AG04450 (cell line): ENCODE measurements at regions not wholly inside any gene's neighbourhood (a gene's known extent, or its start where the extent isn't known, plus 50 kb on each side); places are given as distances from the start of the nearest gene placed in this dataset.

Experiments used
- CTCF ChIA-PET: fragments of 300-600, 350-600 bp; formaldehyde crosslinking; extraction: SDS; loops from one replicate; lab custom pipeline; 2022; ENCODE audit warnings: antibody characterized with exemption, inconsistent platforms; lab: Charles Lee
- POLR2A ChIA-PET: fragments of 350-600 bp; formaldehyde crosslinking; extraction: SDS; loops from one replicate; lab custom pipeline; 2021; ENCODE audit warnings: antibody characterized with exemption, inconsistent platforms; lab: Yijun Ruan, JAX
- DNase-seq: peaks from one replicate; pipeline ENCODE4 v3.0.0-alpha.2; 2011; ENCODE audit warnings: low read depth, low spot score
- H3K27ac ChIP-seq: one replicate; pipeline ENCODE4 v1.5.1; 2012; ENCODE audit warnings: low read depth, low read length, control low read depth
- H3K27me3 ChIP-seq: one replicate; pipeline ENCODE4 v1.6.0; 2012; ENCODE audit warnings: low read length; ENCODE audit not compliant: control insufficient read depth, insufficient read depth
- H3K4me3 ChIP-seq: 2 replicates; pipeline ENCODE4 v1.5.1; 2011; ENCODE audit warnings: mild to moderate bottlenecking, low read depth, low read length, control low read depth
- H3K9me3 ChIP-seq: 2 replicates; pipeline ENCODE4 v1.5.1; 2012; ENCODE audit warnings: low read length; ENCODE audit not compliant: control insufficient read depth, insufficient read depth
- TF ChIP-seq, protein P1 (sequence below): IDR thresholded peaks from 2 replicates; pipeline ENCODE4 v1.5.1; 2011; ENCODE audit warnings: low read depth, low read length, control low read depth, inconsistent platforms

DNA sequence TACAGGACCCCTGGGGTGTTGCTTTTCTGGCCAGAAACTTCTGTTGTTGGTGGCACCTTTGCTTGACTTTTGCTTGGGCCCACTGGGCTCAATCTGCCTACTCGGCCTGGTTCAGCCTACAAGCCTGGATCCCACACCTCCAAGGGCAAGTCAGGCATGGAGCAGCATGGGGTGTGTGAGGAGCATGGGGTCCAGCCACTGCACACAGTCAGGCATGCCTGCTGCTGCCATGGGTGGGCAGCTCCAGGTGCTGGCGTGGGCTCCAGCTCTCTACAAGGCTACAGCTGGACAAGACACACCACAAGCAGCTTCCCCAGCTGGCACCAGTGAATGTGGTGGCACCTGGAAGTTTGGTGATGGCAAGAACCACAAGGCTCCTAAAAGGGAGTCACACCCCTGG lies 1683.1 kb upstream of the ADGRL3 start:
- Histone ChIP-seq H3K27me3 (no peaks in the 10 kb centered on the region), H3K4me3 (no peak overlapping the region), H3K27ac (no peak overlapping the region), H3K9me3 (peaks cover 17% of the 10 kb centered on the region)
- ChIA-PET CTCF (no interaction called here), POLR2A (no interaction called here)
- no peak for DNase-seq
- TF ChIP-seq, protein P1, sequence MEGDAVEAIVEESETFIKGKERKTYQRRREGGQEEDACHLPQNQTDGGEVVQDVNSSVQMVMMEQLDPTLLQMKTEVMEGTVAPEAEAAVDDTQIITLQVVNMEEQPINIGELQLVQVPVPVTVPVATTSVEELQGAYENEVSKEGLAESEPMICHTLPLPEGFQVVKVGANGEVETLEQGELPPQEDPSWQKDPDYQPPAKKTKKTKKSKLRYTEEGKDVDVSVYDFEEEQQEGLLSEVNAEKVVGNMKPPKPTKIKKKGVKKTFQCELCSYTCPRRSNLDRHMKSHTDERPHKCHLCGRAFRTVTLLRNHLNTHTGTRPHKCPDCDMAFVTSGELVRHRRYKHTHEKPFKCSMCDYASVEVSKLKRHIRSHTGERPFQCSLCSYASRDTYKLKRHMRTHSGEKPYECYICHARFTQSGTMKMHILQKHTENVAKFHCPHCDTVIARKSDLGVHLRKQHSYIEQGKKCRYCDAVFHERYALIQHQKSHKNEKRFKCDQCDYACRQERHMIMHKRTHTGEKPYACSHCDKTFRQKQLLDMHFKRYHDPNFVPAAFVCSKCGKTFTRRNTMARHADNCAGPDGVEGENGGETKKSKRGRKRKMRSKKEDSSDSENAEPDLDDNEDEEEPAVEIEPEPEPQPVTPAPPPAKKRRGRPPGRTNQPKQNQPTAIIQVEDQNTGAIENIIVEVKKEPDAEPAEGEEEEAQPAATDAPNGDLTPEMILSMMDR: no peak

DNA sequence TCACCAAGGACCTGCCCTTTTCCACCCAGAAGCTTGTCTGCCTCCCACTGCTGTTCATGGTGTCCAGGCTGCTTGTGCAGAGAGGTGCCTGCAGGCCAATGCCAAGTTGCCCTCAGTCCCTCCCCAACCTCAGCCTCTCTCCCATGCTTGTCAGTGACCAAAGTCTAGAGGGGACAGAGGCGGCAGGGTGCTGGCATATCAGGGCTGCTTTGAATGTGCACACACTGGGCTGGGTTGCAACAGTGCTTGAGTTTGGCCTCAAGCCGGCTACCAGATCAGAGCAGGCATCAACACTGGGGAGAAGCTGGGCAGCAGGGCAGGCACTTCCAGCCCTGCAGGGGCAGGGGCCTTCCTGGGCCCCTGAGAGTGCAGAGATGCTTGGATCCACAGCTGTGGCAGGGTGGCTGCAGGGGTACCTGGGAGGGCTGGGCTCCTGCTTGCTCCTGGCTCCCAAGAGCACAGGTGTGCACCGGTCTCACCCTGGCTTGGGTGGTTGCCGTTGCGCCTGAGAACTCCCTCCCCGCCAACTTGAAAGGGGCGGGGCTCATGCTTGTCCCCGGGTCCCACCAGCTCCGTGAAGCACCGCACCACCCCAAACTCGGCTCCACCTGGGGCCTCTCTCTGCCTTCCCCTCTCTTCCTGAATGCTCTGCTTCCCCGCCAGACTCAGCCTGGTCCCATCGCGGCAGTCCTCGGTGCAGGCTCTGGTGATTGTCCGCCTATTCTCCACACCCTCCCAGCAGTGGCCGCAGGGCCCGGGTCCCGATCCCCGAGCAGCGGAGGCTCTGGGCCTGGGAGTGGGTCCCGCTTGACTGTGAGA lies 1681.9 kb upstream of the ADGRL3 start:
- no peak overlapping the region for H3K4me3 ChIP-seq
- POLR2A ChIA-PET: no interaction called here
- peaks cover 17% of the 10 kb centered on the region for H3K9me3 ChIP-seq
- TF ChIP-seq, protein P1: no peak
- no peak for DNase-seq
- CTCF ChIA-PET: no interaction called here
- H3K27me3 ChIP-seq: no peaks in the 10 kb centered on the region
- H3K27ac ChIP-seq: no peak overlapping the region

DNA sequence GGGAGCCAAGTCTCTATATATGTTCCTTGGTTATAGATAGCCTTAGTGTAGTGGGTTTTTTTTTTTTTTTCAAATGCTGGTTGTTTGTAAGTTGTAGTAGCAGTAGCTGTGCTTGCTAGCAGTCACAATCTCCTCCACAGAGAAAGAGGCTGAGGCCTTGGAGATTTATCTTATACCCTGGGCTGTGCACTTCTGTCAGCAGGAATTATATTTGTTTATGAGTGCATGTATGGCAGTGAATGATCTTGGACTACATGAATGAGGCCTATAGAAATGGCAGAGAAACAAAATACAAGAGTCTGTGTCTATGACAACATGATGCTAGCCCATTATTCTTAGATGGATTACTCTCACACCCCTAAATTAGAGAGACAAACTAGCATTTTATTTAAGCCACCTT lies 1674.2 kb upstream of the ADGRL3 start:
- CTCF ChIA-PET: no interaction called here
- TF ChIP-seq, protein P1: no peak
- no peak for DNase-seq
- POLR2A ChIA-PET: no interaction called here
- no peaks in the 10 kb centered on the region for H3K9me3 ChIP-seq
- H3K27me3 ChIP-seq: no peaks in the 10 kb centered on the region
- H3K4me3 ChIP-seq: no peak overlapping the region
- no peak overlapping the region for H3K27ac ChIP-seq

DNA sequence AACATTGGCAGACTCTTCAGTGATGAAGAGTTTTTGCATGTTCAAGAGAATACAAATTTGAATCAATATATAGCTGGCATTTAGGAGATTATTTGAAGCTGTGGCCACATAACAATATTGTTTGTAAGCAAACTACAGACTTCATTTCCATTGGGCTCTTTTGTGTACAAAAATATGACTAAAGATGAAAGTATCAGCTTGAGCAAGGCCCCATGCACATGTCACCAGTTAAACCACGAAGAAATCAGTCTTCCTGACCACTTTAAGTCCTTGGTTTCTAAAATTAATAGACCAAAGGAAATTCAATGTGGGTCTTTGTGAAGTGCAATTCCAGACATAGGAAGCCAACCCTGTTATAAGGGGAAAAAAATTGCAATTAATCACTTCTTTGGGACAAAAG lies 1664.6 kb upstream of the ADGRL3 start:
- POLR2A ChIA-PET: no interaction called here

DNA sequence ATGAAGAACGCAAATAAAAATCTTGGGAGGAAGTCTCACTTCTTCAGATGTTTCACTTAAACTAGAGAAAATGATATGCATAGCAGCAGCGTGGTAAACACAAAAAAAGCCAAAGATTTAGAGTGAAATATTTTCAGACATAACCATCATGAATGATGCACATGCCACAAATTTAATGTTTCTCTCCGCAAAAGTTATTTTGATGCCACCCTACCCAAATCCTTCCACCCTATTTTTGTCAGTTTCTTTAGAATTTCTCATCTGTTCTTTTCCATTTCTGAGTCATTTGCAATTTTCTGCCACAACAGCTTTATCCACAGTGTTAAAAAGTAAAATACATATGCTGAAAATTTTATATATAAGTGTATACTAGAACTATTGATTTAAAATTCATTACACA lies 1663.7 kb upstream of the ADGRL3 start:
- TF ChIP-seq, protein P1: no peak
- CTCF ChIA-PET: no interaction called here
- POLR2A ChIA-PET: no interaction called here
- no peak overlapping the region for H3K4me3 ChIP-seq
- DNase-seq: no peak
- no peak overlapping the region for H3K27ac ChIP-seq
- H3K27me3 ChIP-seq: no peaks in the 10 kb centered on the region
- H3K9me3 ChIP-seq: no peaks in the 10 kb centered on the region

More for the DNA sequence above, 1664.6 kb upstream of the ADGRL3 start:
- no peak for DNase-seq
- CTCF ChIA-PET: no interaction called here
- Histone ChIP-seq H3K9me3 (no peaks in the 10 kb centered on the region), H3K27me3 (no peaks in the 10 kb centered on the region), H3K27ac (no peak overlapping the region), H3K4me3 (no peak overlapping the region)
- TF ChIP-seq, protein P1: no peak
